ENCODE measurements at regions not wholly inside any gene's neighbourhood (a gene's known extent, or its start where the extent isn't known, plus 50 kb on each side); places are given as distances from the start of the nearest gene placed in this dataset.
"Not testable (repeated sequence)": the region's sequence is repeated elsewhere in the genome, so short reads cannot be mapped to it uniquely, and the experiment has no call there.

DNA sequence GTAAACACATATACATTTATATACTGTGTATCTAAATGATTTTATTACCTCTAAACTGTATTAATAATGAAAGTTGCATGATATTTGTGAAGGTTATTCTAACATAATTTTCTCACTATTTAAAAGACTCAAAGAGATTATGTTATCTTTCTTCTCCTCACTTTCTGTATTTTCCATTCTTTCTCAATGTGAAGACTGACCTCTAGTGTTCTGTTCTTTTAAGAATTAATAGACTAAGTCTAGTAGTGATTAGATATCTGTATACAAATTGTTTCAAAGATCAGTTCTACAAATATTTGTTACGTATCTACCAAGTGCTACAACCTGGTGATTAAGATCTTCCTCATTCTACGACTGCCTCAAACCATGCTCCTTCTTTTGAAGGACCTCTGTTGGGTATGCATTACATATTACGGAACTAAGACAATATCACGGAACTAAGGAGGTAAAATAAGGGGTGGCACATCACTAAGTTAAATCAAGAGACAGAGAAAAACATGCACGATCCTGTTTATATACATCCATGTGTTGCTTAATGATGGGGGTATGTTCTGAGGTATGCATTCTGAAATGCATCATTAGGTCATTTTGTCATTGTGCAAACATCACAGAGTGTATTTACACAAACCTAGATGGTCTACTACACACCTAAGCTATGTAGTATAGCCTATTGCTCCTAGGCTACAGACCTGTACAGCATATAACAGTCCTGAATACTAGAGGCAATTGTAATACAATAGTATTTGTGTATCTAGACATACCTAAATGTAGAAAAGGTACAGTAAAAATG, 161.5 kb upstream of the KBTBD8 start:
- H3K9me3 ChIP-seq (ENCODE audit: low read length) = no peaks in the 10 kb centered on the region
- H3K27ac ChIP-seq (ENCODE audit: low read depth, low read length, poor library complexity, severe bottlenecking) = no peak overlapping the region
- H3K79me2 ChIP-seq (ENCODE audit: insufficient read depth, low read depth, low read length) = no peaks in the 10 kb centered on the region
- no peak overlapping the region for H3K4me3 ChIP-seq (ENCODE audit: low read depth, low read length, poor library complexity, severe bottlenecking)
- intact Hi-C loops (cut with micrococcal nuclease; ENCODE audit: unreplicated experiment) = no loop called here
- H3K4me2 ChIP-seq (ENCODE audit: low read length) = no peak overlapping the region
- H3K9me2 ChIP-seq (ENCODE audit: insufficient read depth, low read length) = no peaks in the 10 kb centered on the region
- no TSS peak for BruUV-seq (replicated peaks)
- no peaks in the 10 kb centered on the region for H3K4me1 ChIP-seq (ENCODE audit: insufficient read depth, low read length, poor library complexity, severe bottlenecking)
- no peaks in the 10 kb centered on the region for H4K20me1 ChIP-seq (ENCODE audit: insufficient read depth, low read length)
- TF ChIP-seq, protein P1, sequence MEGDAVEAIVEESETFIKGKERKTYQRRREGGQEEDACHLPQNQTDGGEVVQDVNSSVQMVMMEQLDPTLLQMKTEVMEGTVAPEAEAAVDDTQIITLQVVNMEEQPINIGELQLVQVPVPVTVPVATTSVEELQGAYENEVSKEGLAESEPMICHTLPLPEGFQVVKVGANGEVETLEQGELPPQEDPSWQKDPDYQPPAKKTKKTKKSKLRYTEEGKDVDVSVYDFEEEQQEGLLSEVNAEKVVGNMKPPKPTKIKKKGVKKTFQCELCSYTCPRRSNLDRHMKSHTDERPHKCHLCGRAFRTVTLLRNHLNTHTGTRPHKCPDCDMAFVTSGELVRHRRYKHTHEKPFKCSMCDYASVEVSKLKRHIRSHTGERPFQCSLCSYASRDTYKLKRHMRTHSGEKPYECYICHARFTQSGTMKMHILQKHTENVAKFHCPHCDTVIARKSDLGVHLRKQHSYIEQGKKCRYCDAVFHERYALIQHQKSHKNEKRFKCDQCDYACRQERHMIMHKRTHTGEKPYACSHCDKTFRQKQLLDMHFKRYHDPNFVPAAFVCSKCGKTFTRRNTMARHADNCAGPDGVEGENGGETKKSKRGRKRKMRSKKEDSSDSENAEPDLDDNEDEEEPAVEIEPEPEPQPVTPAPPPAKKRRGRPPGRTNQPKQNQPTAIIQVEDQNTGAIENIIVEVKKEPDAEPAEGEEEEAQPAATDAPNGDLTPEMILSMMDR (conservative IDR thresholded peaks at IDR 0.05; ENCODE audit: low read length) = peak; percentile 77
- TF ChIP-seq EZH2phosphoT487 (IDR thresholded peaks at IDR 0.05; ENCODE audit: borderline replicate concordance, low read depth, low read length) = no peak
- DNase-seq (ENCODE audit: low spot score) = no peak
- ChIA-PET POLR2A (no interaction called here), CTCF (ENCODE audit: unreplicated experiment) (no interaction called here)
- no peaks in the 10 kb centered on the region for H3K36me3 ChIP-seq (ENCODE audit: insufficient read depth, low read length)
- H2AFZ ChIP-seq (ENCODE audit: low read length) = no peak overlapping the region

DNA sequence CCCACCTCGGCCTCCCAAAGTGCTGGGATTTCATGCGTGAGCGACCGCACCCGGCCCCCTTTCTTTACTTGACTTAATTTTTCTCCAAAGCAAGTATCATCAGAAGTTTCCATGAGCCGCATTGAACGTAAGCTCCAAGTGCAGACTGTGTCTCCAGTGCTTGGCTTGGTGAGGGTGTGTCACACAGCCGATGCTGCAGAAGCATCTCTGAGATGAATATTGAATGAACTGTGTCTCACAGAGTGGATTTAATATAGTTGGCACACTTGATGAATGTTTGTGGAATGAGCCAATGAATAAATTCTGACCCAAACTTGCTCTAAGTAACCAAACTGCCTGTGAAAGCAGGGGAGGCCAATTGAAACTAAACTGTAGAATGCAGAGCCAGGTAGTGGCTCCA, 159.4 kb upstream of the KBTBD8 start:
- no TSS peak for BruUV-seq (replicated peaks)

DNA sequence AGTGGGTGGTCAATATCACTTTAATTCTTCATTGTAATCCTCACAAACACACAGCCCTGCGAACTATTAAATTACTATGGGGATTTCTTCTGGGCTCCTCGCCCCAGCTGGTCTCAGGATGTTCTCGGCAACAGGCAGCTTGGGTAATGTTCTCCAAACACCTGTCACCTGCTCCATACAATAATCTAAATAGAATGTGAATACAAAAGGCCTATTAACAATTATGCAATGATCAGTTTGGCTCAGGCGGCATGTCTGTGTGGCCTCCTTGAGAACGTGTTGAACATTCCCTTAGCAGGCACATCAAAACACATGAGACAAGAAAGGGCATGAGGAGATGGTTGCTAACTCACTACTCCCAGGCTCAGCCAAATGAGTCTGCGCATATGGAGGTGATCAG, 158.6 kb upstream of the KBTBD8 start:
- no peak overlapping the region for H3K27ac ChIP-seq (ENCODE audit: low read depth, low read length, poor library complexity, severe bottlenecking)
- H3K4me1 ChIP-seq (ENCODE audit: insufficient read depth, low read length, poor library complexity, severe bottlenecking) = no peaks in the 10 kb centered on the region
- no TSS peak for BruUV-seq (replicated peaks)
- H2AFZ ChIP-seq (ENCODE audit: low read length) = no peak overlapping the region
- H4K20me1 ChIP-seq (ENCODE audit: insufficient read depth, low read length) = no peaks in the 10 kb centered on the region
- POLR2A ChIA-PET = no interaction called here
- intact Hi-C loops (cut with micrococcal nuclease; ENCODE audit: unreplicated experiment) = no loop called here
- CTCF ChIA-PET (ENCODE audit: unreplicated experiment) = no interaction called here
- no peak overlapping the region for H3K4me2 ChIP-seq (ENCODE audit: low read length)
- TF ChIP-seq, protein P1 (conservative IDR thresholded peaks at IDR 0.05; ENCODE audit: low read length) = no peak
- H3K36me3 ChIP-seq (ENCODE audit: insufficient read depth, low read length) = no peaks in the 10 kb centered on the region
- no peaks in the 10 kb centered on the region for H3K9me3 ChIP-seq (ENCODE audit: low read length)
- no peaks in the 10 kb centered on the region for H3K79me2 ChIP-seq (ENCODE audit: insufficient read depth, low read depth, low read length)
- DNase-seq (ENCODE audit: low spot score) = no peak
- H3K9me2 ChIP-seq (ENCODE audit: insufficient read depth, low read length) = no peaks in the 10 kb centered on the region
- no peak overlapping the region for H3K4me3 ChIP-seq (ENCODE audit: low read depth, low read length, poor library complexity, severe bottlenecking)

More for the DNA sequence above, 159.4 kb upstream of the KBTBD8 start:
- H4K20me1 ChIP-seq (ENCODE audit: insufficient read depth, low read length) = no peaks in the 10 kb centered on the region
- H3K79me2 ChIP-seq (ENCODE audit: insufficient read depth, low read depth, low read length) = no peaks in the 10 kb centered on the region
- H3K4me3 ChIP-seq (ENCODE audit: low read depth, low read length, poor library complexity, severe bottlenecking) = no peak overlapping the region
- DNase-seq (ENCODE audit: low spot score) = no peak
- H3K9me3 ChIP-seq (ENCODE audit: low read length) = no peaks in the 10 kb centered on the region
- CTCF ChIA-PET (ENCODE audit: unreplicated experiment) = no interaction called here
- no peak overlapping the region for H2AFZ ChIP-seq (ENCODE audit: low read length)
- H3K4me1 ChIP-seq (ENCODE audit: insufficient read depth, low read length, poor library complexity, severe bottlenecking) = no peaks in the 10 kb centered on the region
- no peaks in the 10 kb centered on the region for H3K36me3 ChIP-seq (ENCODE audit: insufficient read depth, low read length)
- no peak overlapping the region for H3K27ac ChIP-seq (ENCODE audit: low read depth, low read length, poor library complexity, severe bottlenecking)
- POLR2A ChIA-PET = no interaction called here
- H3K9me2 ChIP-seq (ENCODE audit: insufficient read depth, low read length) = no peaks in the 10 kb centered on the region
- no peak overlapping the region for H3K4me2 ChIP-seq (ENCODE audit: low read length)
- intact Hi-C loops (cut with micrococcal nuclease; ENCODE audit: unreplicated experiment) = no loop called here
- TF ChIP-seq EZH2phosphoT487 (IDR thresholded peaks at IDR 0.05; ENCODE audit: borderline replicate concordance, low read depth, low read length) = no peak
- TF ChIP-seq, protein P1 (conservative IDR thresholded peaks at IDR 0.05; ENCODE audit: low read length) = no peak

DNA sequence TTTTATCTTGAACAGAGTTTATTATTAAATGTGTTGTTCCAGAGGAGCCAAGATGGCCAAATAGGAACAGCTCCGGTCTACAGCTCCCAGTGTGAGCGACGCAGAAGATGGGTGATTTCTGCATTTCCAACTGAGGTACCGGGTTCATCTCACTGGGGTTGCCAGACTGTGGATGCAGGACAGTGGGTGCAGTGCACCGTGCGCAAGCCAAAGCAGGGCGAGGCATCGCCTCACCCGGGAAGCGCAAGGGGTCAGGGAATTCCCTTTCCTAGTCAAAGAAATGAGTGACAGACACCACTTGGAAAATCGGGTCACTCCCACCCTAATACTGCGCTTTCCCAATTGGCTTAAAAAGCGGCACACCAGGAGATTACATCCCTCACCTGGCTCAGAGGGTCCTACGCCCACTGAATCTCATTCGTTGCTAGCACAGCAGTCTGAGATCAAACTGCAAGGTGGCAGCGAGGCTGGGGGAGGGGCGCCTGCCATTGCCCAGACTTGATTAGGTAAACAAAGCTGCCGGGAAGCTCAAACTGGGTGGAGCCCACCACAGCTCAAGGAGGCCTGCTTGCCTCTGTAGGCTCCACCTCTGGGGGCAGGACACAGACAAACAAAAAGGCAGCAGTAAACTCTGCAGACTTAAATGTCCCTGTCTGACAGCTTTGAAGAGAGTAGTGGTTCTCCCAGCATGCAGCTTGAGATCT, 155.2 kb upstream of the KBTBD8 start:
- H3K9me2 ChIP-seq (ENCODE audit: insufficient read depth, low read length); H3K36me3 ChIP-seq (ENCODE audit: insufficient read depth, low read length); DNase-seq (ENCODE audit: low spot score); H3K9me3 ChIP-seq (ENCODE audit: low read length); CTCF ChIA-PET (ENCODE audit: unreplicated experiment); POLR2A ChIA-PET; H3K79me2 ChIP-seq (ENCODE audit: insufficient read depth, low read depth, low read length); H3K27ac ChIP-seq (ENCODE audit: low read depth, low read length, poor library complexity, severe bottlenecking); intact Hi-C loops (cut with micrococcal nuclease; ENCODE audit: unreplicated experiment); BruUV-seq (replicated peaks); H3K4me3 ChIP-seq (ENCODE audit: low read depth, low read length, poor library complexity, severe bottlenecking); H3K4me1 ChIP-seq (ENCODE audit: insufficient read depth, low read length, poor library complexity, severe bottlenecking); H4K20me1 ChIP-seq (ENCODE audit: insufficient read depth, low read length); H3K4me2 ChIP-seq (ENCODE audit: low read length); H2AFZ ChIP-seq (ENCODE audit: low read length): not testable (repeated sequence)
